SJSA1 (cell line): ENCODE measurements at regions not wholly inside any gene's neighbourhood (a gene's known extent, or its start where the extent isn't known, plus 50 kb on each side); places are given as distances from the start of the nearest gene placed in this dataset.

Experiments
- DNase-seq, 2 experiments: peaks; one replicate each; pipeline ENCODE4 v3.0.0-alpha.2; 2015 to 2020; ENCODE audit warnings: low spot score in 2 of 2, low read depth in 1 of 2
- H3K27ac ChIP-seq: fragments of 250-450 bp; sonication (Bioruptor Pico); 2 replicates; pipeline ENCODE4 v1.5.1; 2020; ENCODE audit warnings: mild to moderate bottlenecking, moderate library complexity
- H3K27me3 ChIP-seq: fragments of 250-450 bp; sonication (Bioruptor Pico); replicated peaks from 2 replicates; pipeline ENCODE4 v1.5.1; 2020; ENCODE audit warnings: mild to moderate bottlenecking, moderate library complexity
- H3K36me3 ChIP-seq: fragments of 250-450 bp; sonication (Bioruptor Pico); 2 replicates; pipeline ENCODE4 v1.5.1; 2020; ENCODE audit warnings: mild to moderate bottlenecking
- H3K4me1 ChIP-seq: fragments of 250-450 bp; sonication (Bioruptor Pico); replicated peaks from 2 replicates; pipeline ENCODE4 v1.6.1; 2021; ENCODE audit warnings: mild to moderate bottlenecking
- H3K4me3 ChIP-seq: fragments of 250-450 bp; sonication (Bioruptor Pico); 2 replicates; pipeline ENCODE4 v1.5.1; 2020; ENCODE audit warnings: mild to moderate bottlenecking
- H3K9me3 ChIP-seq: fragments of 250-450 bp; sonication (Bioruptor Pico); replicated peaks from 2 replicates; pipeline ENCODE4 v1.5.1; 2020; ENCODE audit warnings: mild to moderate bottlenecking

- Histone ChIP-seq H3K4me3 (no peak overlapping the region), H3K9me3 (no peaks in the 10 kb centered on the region), H3K4me1 (peaks cover 30% of the 10 kb centered on the region), H3K27me3 (no peaks in the 10 kb centered on the region), H3K27ac (peak overlapping the region; percentile 96), H3K36me3 (no peaks in the 10 kb centered on the region)
- peak in 1 of 2 experiments; percentile 30 for DNase-seq
Observed at GRCh38 chr11:130798801-130799200, 117.5 kb downstream of the SNX19 start.

GRCh38 chr11:130801333-130802122 is 114.8 kb downstream of the SNX19 start:
- Histone ChIP-seq H3K27me3 (no peaks in the 10 kb centered on the region), H3K4me1 (peaks cover 30% of the 10 kb centered on the region), H3K36me3 (no peaks in the 10 kb centered on the region), H3K27ac (no peak overlapping the region), H3K9me3 (no peaks in the 10 kb centered on the region), H3K4me3 (no peak overlapping the region)
- DNase-seq = peak in 1 of 2 experiments; percentile 8

DNA sequence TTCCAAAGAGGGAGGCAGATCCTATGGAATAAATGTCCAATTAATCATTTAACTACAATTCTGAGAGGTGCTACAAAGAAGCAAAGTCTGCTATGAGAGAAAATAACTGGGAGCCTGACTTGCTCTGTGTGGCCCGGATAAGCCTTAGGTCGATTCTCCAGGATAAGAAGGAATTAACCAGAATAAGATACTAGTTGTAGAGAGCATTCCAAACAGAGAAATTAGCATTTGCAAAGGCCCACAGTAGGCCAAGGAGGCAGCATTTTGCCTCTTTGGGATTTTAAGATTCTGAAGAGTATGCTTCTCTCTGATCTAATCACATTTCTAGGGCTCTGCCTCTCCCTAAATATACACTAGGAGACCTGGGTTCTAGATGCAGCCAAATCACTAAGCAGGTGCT is 113.7 kb downstream of the SNX19 start:
- DNase-seq = no peak
- no peak overlapping the region for H3K4me3 ChIP-seq
- H3K4me1 ChIP-seq = peaks cover 23% of the 10 kb centered on the region
- no peak overlapping the region for H3K27ac ChIP-seq
- no peaks in the 10 kb centered on the region for H3K9me3 ChIP-seq
- no peaks in the 10 kb centered on the region for H3K36me3 ChIP-seq
- H3K27me3 ChIP-seq = no peaks in the 10 kb centered on the region

DNA sequence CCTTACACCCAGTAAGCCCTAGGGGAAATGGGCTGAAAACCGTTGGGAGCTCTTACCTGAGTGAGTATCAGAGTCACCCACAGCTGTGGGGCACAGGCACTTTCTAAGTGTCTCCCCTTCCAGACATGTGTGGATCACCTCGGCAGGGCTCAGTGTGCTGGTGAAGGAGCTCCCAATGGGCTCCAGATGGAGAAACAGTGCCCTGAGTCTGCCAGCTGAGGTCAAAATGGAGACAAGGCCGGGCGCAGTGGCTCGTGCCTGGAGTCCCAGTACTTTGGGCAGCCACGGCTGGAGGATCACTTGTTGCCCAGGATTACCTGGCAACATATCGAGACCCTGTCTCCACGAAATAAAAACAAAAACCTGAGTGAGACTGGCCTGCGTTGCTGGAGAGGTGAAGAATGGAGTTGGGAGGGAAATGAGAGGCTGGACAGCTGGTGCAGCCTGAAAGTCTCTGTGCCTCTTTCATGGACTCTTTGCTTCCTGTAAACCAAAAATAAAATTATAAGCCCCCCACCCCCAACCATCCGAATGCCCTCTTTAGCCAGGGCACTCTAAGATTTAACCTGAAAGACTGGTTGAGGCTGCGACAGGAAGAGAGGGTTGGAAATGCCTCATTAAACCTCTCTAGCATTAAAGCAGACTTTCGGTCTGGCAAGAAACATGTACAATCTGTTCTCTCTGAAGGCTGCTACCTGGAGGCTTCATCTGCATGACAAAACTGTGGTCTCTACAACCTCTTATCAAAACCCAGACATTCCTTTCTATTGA is 111.8 kb downstream of the SNX19 start:
- no peaks in the 10 kb centered on the region for H3K27me3 ChIP-seq
- no peak for DNase-seq
- H3K4me1 ChIP-seq = peaks cover 9% of the 10 kb centered on the region
- H3K36me3 ChIP-seq = no peaks in the 10 kb centered on the region
- no peak overlapping the region for H3K4me3 ChIP-seq
- H3K27ac ChIP-seq = no peak overlapping the region
- H3K9me3 ChIP-seq = no peaks in the 10 kb centered on the region

- Histone ChIP-seq H3K36me3 (no peaks in the 10 kb centered on the region), H3K9me3 (no peaks in the 10 kb centered on the region), H3K4me3 (no peak overlapping the region), H3K4me1 (peaks cover 5% of the 10 kb centered on the region), H3K27me3 (no peaks in the 10 kb centered on the region), H3K27ac (no peak overlapping the region)
- no peak for DNase-seq
Observed at GRCh38 chr11:130806746-130807145, 109.5 kb downstream of the SNX19 start.

DNA sequence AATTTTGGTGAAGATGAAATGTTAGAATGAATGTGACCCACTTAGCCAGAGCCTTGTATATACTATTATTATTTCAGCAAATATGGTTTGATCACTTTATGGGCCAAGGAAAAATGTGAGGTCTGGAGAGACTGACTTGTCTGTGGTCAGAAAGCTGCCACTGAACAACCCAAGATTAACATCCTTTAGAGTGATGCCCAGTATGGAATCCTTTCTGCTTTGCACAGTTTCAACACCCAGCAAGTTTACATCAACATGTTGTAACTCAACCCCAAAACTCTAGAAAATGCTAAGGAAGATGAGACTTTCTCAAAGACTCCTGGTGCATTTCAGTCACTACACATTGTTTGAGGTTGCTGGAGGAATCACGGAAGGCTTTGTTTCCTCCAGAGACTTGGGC is 107.7 kb downstream of the SNX19 start:
- no peak for DNase-seq
- Histone ChIP-seq H3K27ac (no peak overlapping the region), H3K4me1 (no peaks in the 10 kb centered on the region), H3K27me3 (no peaks in the 10 kb centered on the region), H3K36me3 (no peaks in the 10 kb centered on the region), H3K9me3 (no peaks in the 10 kb centered on the region), H3K4me3 (no peak overlapping the region)

GRCh38 chr11:130813196-130813595 is 103.1 kb downstream of the SNX19 start:
- H3K36me3 ChIP-seq = no peaks in the 10 kb centered on the region
- no peaks in the 10 kb centered on the region for H3K4me1 ChIP-seq
- no peaks in the 10 kb centered on the region for H3K27me3 ChIP-seq
- no peaks in the 10 kb centered on the region for H3K9me3 ChIP-seq
- DNase-seq = no peak
- no peak overlapping the region for H3K4me3 ChIP-seq
- no peak overlapping the region for H3K27ac ChIP-seq

DNA sequence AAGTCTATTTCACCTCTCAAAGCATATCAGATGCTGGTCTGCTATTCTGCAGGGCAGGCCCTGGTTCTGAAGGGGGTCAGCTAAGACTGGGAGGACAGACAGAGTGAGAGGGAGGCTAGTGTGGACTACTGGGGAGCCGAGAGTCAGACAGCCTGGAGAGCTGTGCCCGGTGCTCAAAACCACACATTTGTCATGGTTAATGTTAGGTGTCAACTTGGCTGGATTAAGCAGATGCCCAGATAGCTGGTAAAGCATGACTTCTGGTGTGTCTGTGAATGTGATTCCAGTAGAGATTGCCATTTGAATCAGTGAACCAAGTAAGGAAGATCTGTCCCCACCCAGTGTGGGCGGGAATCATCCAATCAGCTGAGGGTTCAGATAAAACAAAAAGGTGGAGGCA is 102.6 kb downstream of the SNX19 start:
- no peak overlapping the region for H3K4me3 ChIP-seq
- no peaks in the 10 kb centered on the region for H3K27me3 ChIP-seq
- no peaks in the 10 kb centered on the region for H3K4me1 ChIP-seq
- H3K36me3 ChIP-seq = no peaks in the 10 kb centered on the region
- no peak overlapping the region for H3K27ac ChIP-seq
- no peaks in the 10 kb centered on the region for H3K9me3 ChIP-seq
- DNase-seq = no peak

DNA sequence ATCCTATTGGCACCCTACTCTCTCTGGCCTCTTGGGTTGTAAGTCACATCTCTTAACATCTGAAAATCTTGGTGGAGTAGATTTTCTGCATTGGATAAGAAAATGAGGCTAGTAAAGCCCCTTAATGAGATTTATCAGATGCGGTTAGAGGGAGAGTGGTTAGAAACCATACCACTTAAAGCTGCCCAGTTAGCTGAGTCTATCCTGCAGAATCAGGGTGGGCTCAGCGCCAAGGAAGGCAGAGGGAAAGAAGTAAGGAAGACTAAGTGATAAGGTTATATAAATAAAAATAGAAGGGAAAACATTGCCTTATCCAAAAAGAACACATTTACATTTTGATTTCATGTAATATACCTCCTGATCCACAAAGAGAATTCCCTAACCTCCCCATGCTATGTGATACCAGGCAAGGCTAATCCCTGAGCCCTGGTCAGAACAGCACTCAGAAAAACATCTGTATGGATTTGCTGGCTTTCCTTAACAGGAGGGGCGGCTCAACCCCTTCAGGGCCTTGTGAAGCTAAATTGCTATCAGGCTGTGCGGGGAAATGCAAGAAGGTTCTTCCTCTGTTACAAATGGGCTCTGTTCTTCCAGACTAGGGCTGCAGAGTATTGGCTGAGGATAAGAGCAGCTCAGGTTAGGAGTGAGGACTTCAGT is 101.7 kb downstream of the SNX19 start:
- Histone ChIP-seq H3K27ac (no peak overlapping the region), H3K36me3 (no peaks in the 10 kb centered on the region), H3K4me3 (no peak overlapping the region), H3K27me3 (no peaks in the 10 kb centered on the region), H3K4me1 (no peaks in the 10 kb centered on the region), H3K9me3 (no peaks in the 10 kb centered on the region)
- DNase-seq = no peak

DNA sequence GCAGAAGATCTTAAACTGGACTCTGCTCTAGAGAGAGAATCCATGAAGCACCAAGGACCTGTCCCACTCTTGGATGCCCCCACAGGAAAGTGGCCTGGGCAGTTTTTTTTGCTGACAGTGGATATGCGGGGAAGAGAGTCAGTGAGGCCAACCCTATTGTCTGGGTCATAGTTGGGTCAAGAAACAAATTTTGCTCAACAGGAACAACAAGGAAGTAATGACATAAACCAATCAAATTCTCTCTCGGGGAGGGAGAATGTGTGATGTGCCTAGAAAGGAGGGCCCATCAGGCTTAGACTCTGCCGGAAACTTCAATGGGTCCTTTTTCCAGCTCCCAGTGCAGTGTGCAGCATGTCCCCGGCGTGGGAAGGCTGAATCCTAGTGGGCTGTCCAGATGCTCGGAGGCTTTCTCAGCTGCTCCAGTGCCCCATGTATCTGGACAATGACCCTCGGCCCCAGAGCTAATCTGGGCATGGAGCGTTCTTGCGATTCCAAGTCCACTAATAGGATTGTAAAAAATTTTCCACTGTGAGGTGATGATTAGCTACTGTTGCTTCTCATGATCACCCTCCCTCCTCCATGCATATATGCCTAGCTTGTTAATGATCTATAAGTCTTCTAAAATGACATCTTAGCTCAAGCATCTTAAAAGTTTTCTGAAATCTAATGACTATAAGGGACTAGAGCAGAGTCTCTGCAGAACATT is 101.0 kb downstream of the SNX19 start:
- Histone ChIP-seq H3K4me1 (no peaks in the 10 kb centered on the region), H3K36me3 (no peaks in the 10 kb centered on the region), H3K27ac (no peak overlapping the region), H3K27me3 (no peaks in the 10 kb centered on the region), H3K4me3 (no peak overlapping the region), H3K9me3 (no peaks in the 10 kb centered on the region)
- no peak for DNase-seq

GRCh38 chr11:130815956-130816355 is 100.3 kb downstream of the SNX19 start:
- no peaks in the 10 kb centered on the region for H3K4me1 ChIP-seq
- no peak overlapping the region for H3K27ac ChIP-seq
- H3K36me3 ChIP-seq = no peaks in the 10 kb centered on the region
- H3K27me3 ChIP-seq = no peaks in the 10 kb centered on the region
- no peaks in the 10 kb centered on the region for H3K9me3 ChIP-seq
- no peak for DNase-seq
- H3K4me3 ChIP-seq = no peak overlapping the region

DNA sequence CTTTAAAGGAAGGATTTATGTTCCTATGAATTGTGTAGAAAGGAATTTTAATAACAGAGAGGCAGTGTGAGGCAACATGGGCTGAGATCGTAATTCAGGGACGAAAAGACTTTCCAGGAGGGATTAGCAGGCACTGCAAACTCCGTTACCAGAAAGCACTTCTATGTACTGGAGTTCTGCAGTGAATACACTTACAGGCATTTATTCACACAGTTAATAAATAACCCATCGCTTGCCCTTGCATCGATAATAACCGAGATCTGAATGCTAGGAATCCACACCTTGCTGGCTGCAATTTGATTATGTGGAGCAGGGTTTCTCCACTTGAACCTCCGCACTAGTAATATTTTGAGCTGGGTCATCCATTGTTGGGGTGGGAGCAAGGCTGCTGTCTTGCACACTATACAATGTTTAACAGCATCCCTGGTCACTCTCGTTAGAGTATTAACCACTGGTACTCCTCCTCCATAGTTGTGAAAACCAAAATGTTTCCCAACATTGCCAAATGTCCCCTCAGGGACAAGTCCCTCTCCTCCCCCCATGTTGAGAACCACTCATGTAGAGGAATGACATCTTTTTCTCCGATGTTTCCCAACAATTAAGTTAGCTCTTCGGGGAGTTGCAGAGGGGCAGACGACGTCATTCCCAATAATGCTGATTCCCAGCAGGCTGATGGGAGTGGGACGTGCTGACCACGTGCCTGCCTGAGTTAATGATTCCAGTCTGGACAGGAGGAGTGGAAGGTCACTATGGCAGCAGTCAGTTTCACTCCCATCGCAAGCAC is 99.5 kb downstream of the SNX19 start:
- H3K4me3 ChIP-seq = no peak overlapping the region
- no peaks in the 10 kb centered on the region for H3K9me3 ChIP-seq
- no peaks in the 10 kb centered on the region for H3K27me3 ChIP-seq
- no peak for DNase-seq
- no peak overlapping the region for H3K27ac ChIP-seq
- H3K36me3 ChIP-seq = no peaks in the 10 kb centered on the region
- no peaks in the 10 kb centered on the region for H3K4me1 ChIP-seq

DNA sequence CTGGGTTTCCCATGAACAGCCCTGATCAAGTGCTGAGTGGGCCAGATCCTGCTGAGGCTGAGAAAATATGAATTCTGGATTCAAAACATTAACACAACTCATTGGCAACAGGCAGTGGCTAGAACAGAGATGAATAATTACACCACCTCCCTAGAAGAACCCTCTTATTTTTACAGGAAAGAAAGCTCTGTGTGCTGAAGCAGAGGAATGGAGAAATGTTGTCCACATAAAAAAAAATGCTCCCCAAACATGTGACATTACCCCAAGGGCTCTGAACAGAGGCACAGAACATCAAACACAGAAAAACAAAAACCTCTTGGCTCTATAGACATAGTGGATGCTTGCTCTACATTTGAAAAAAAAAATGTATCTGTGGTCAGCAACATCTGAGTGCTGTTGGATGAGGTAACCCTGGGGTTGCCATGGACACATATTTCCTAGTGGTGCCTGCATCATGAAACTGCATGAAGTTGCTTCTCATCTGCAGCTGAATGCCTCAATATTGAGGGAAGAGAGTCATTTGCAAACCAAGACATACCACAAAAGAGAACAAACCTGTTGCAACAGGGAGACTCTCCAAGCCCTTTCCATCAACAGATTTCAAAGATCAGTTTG is 98.8 kb downstream of the SNX19 start:
- Histone ChIP-seq H3K27ac (no peak overlapping the region), H3K36me3 (no peaks in the 10 kb centered on the region), H3K27me3 (no peaks in the 10 kb centered on the region), H3K4me3 (no peak overlapping the region), H3K4me1 (no peaks in the 10 kb centered on the region), H3K9me3 (no peaks in the 10 kb centered on the region)
- no peak for DNase-seq
